AG04450 (cell line): ENCODE measurements at regions not wholly inside any gene's neighbourhood (a gene's known extent, or its start where the extent isn't known, plus 50 kb on each side); places are given as distances from the start of the nearest gene placed in this dataset.

Source experiments
- CTCF ChIA-PET: fragments of 300-600, 350-600 bp; formaldehyde crosslinking; extraction: SDS; loops from one replicate; lab custom pipeline; 2022; ENCODE audit warnings: antibody characterized with exemption, inconsistent platforms; lab: Charles Lee
- POLR2A ChIA-PET: fragments of 350-600 bp; formaldehyde crosslinking; extraction: SDS; loops from one replicate; lab custom pipeline; 2021; ENCODE audit warnings: antibody characterized with exemption, inconsistent platforms; lab: Yijun Ruan, JAX
- DNase-seq: peaks from one replicate; pipeline ENCODE4 v3.0.0-alpha.2; 2011; ENCODE audit warnings: low read depth, low spot score
- H3K27ac ChIP-seq: one replicate; pipeline ENCODE4 v1.5.1; 2012; ENCODE audit warnings: low read depth, low read length, control low read depth
- H3K27me3 ChIP-seq: one replicate; pipeline ENCODE4 v1.6.0; 2012; ENCODE audit warnings: low read length; ENCODE audit not compliant: control insufficient read depth, insufficient read depth
- H3K4me3 ChIP-seq: 2 replicates; pipeline ENCODE4 v1.5.1; 2011; ENCODE audit warnings: mild to moderate bottlenecking, low read depth, low read length, control low read depth
- H3K9me3 ChIP-seq: 2 replicates; pipeline ENCODE4 v1.5.1; 2012; ENCODE audit warnings: low read length; ENCODE audit not compliant: control insufficient read depth, insufficient read depth
- CTCF ChIP-seq: IDR thresholded peaks from 2 replicates; pipeline ENCODE4 v1.5.1; 2011; ENCODE audit warnings: low read depth, low read length, control low read depth, inconsistent platforms

- DNase-seq: no peak
- POLR2A ChIA-PET: no interaction called here
- TF ChIP-seq CTCF: no peak
- CTCF ChIA-PET: no interaction called here
- Histone ChIP-seq H3K9me3 (no peaks in the 10 kb centered on the region), H3K4me3 (no peak overlapping the region), H3K27ac (no peak overlapping the region), H3K27me3 (peaks cover 14% of the 10 kb centered on the region)
Observed at GRCh38 chr9:38195737-38196161, 126.7 kb upstream of the SHB start.

- no peak overlapping the region for H3K4me3 ChIP-seq
- CTCF ChIA-PET: interaction anchor here (0.5 kb wide), 1 partner anchor 283 kb away, joined by 4 read pairs; no protein-coding TSS in a partner anchor
- no peak for DNase-seq
- TF ChIP-seq CTCF: no peak
- no peaks in the 10 kb centered on the region for H3K9me3 ChIP-seq
- peaks cover 11% of the 10 kb centered on the region for H3K27me3 ChIP-seq
- no peak overlapping the region for H3K27ac ChIP-seq
- POLR2A ChIA-PET: no interaction called here
Observed at GRCh38 chr9:38194870-38195269, 125.8 kb upstream of the SHB start.

DNA sequence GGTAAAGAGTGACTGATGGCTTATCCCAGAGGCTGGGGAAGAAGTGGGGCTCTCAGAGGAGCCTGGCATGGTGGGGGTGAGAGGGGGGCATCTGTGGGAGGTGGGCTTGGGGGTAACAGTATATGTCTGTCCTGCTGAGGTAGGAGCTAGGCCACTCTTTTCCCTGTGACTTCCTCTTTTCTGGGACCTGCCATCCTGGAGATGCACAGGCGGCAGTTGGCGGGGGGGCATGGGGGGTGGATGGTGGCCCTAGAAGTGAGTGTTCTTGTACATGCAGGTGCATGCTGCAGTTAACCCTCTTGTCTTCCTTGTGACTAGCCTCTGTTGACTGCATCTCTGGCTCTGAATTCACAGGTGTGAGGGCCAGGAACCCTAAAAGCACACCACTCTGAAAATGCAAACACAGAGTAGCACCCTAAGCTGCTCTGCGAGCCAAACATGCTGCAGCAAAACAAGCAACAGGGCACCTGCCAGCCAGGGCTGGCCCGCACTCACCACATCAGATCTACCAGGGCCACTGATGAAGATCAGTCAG lies 123.8 kb upstream of the SHB start:
- POLR2A ChIA-PET: no interaction called here
- TF ChIP-seq CTCF: no peak
- Histone ChIP-seq H3K9me3 (no peaks in the 10 kb centered on the region), H3K27ac (no peak overlapping the region), H3K4me3 (no peak overlapping the region), H3K27me3 (peaks cover 7% of the 10 kb centered on the region)
- CTCF ChIA-PET: no interaction called here
- no peak for DNase-seq

DNA sequence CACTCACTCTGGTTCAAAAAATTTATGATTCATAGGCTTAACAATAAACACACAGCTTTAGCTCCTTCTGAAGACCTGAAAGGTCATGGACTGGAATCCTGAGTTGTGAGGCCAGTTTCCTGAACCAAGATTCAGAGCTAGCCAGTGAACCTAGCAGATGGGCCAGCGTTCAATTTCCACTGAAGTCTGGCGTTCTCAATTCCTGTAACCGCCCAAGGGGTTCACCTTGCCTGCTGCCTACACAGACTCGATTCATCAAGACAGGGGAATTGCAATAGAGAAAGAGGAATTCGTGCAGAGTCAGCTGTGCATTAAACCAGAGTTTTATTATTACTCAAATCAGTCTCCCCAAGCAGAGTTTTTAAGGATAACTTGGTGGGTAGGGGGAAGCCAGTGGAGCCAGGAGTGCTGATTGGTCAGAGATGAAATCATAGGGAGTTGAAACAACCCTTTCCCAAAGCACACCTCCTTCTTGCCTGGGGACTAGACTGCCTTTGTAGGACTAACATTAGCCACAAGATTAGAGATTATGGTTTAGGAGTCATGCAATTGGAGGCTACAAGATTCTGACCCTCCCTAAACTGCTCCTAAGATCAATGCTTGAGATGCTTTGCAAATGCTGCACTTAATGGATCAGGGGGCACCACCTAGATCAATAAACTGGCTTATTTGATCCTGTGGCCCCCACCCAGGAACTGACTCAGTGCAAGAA lies 117.5 kb upstream of the SHB start:
- no peaks in the 10 kb centered on the region for H3K27me3 ChIP-seq
- no peak for TF ChIP-seq CTCF
- ChIA-PET CTCF (interaction anchor here (0.6 to 1.6 kb wide), 2 partner anchors 180 to 273 kb away, joined by 4 read pairs; no protein-coding TSS in a partner anchor), POLR2A (interaction anchor here (0.8 kb wide), 1 partner anchor 39 kb away, joined by 4 read pairs; no protein-coding TSS in a partner anchor)
- H3K4me3 ChIP-seq: no peak overlapping the region
- H3K9me3 ChIP-seq: no peaks in the 10 kb centered on the region
- no peak overlapping the region for H3K27ac ChIP-seq
- DNase-seq: no peak

DNA sequence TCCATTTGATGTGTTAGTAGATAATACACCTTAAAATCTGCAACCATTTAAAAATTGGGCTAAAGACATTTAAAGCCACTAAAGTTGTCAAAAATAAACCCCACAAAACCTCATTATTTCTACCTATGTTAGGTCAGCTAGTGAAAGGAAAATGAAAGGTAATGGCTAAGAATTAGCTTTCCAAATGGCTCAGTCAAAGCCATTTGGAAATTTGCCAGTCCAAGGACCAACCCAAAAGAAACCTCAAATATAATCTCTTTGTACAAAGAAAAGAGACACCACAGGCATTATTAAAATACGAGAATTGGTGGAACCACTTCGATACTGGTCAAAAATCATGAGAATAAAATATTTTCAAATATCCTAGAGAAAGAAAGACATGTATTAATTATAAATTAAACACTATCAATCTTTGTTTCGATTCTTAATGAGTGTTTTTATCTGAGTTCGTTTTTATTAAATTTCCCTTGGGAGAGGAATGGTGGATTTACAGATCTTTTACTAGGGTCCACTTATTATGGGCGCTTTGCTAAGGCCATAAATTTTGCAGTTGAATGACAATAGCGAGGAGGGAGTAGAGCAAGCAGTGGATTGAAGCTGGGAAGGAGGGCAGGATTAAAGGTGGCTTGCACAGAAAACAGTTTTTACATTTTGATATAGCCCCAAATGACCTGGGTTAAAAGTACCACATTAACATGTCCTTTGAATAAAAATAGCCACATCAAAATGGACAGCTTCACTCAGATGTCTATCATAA lies 116.8 kb upstream of the SHB start:
- ChIA-PET CTCF (interaction anchor here (0.6 to 1.4 kb wide), 3 partner anchors 26 to 181 kb away, joined by 4 read pairs; no protein-coding TSS in a partner anchor), POLR2A (interaction anchor here (0.8 kb wide), 1 partner anchor 39 kb away, joined by 4 read pairs; no protein-coding TSS in a partner anchor)
- Histone ChIP-seq H3K27ac (no peak overlapping the region), H3K27me3 (no peaks in the 10 kb centered on the region), H3K4me3 (no peak overlapping the region), H3K9me3 (no peaks in the 10 kb centered on the region)
- TF ChIP-seq CTCF: no peak
- DNase-seq: no peak
